IPS DF 6.9 (cell line): ENCODE measurements at regions not wholly inside any gene's neighbourhood (a gene's known extent, or its start where the extent isn't known, plus 50 kb on each side); places are given as distances from the start of the nearest gene placed in this dataset.
"Not testable (repeated sequence)": the region's sequence is repeated elsewhere in the genome, so short reads cannot be mapped to it uniquely, and the experiment has no call there.

Experiments used
- DNase-seq: peaks from one replicate; pipeline ENCODE4 v3.0.0-alpha.2; 2013; ENCODE audit warnings: low read depth, low spot score
- H3K27ac ChIP-seq: one replicate; pipeline ENCODE4 v1.5.1; 2013; ENCODE audit warnings: low read length, control low read depth
- H3K27me3 ChIP-seq: 2 replicates; pipeline ENCODE4 v1.6.1; 2013; ENCODE audit warnings: mild to moderate bottlenecking, low read length; ENCODE audit not compliant: control insufficient read depth, insufficient read depth
- H3K36me3 ChIP-seq: 2 replicates; pipeline ENCODE4 v1.6.1; 2013; ENCODE audit warnings: low read length; ENCODE audit not compliant: control insufficient read depth, insufficient read depth
- H3K4me1 ChIP-seq: 2 replicates; pipeline ENCODE4 v1.6.1; 2013; ENCODE audit warnings: low read length; ENCODE audit not compliant: control insufficient read depth, insufficient read depth
- H3K4me3 ChIP-seq: 2 replicates; pipeline ENCODE4 v1.5.1; 2013; ENCODE audit warnings: mild to moderate bottlenecking, low read length
- H3K9me3 ChIP-seq: 2 replicates; pipeline ENCODE4 v1.6.1; 2013; ENCODE audit warnings: low read length, inconsistent platforms; ENCODE audit not compliant: control insufficient read depth, insufficient read depth
- WGBS: extraction: QIAGEN DNeasy Blood & Tissue Kit; methylation state at CpG from one replicate; pipeline ENCODE4 v1.1.7; 2013; ENCODE audit warnings: mixed read lengths, missing lambda C conversion rate; ENCODE audit not compliant: insufficient read length, insufficient coverage; 5-methylcytosine and 5-hydroxymethylcytosine counted together

GRCh38 chrX:3824008-3824407, 110.6 kb upstream of the PRKX start:
- WGBS, result no CpG with 5 or more reads among the region's 5 CpGs
- not testable (repeated sequence) for H3K4me1 ChIP-seq, H3K27ac ChIP-seq, H3K36me3 ChIP-seq, DNase-seq, H3K9me3 ChIP-seq, H3K4me3 ChIP-seq, H3K27me3 ChIP-seq

- no CpG with 5 or more reads among the region's 4 CpGs for WGBS
- H3K36me3 ChIP-seq, result peaks cover 4% of the 10 kb centered on the region; the same call in 1 of the 2 replicates
These were observed 106.7 kb upstream of the PRKX start for GRCh38 chrX:3820167-3820566.

GRCh38 chrX:3817480-3817879, 104.0 kb upstream of the PRKX start:
- no CpG with 5 or more reads among the region's 5 CpGs for WGBS

More at GRCh38 chrX:3820167-3820566, 106.7 kb upstream of the PRKX start:
- Histone ChIP-seq H3K27me3 (no peaks in the 10 kb centered on the region), H3K4me1 (no peaks in the 10 kb centered on the region), H3K27ac (no peak overlapping the region), H3K9me3 (no peaks in the 10 kb centered on the region), H3K4me3 (no peak overlapping the region)
- no peak for DNase-seq

DNA sequence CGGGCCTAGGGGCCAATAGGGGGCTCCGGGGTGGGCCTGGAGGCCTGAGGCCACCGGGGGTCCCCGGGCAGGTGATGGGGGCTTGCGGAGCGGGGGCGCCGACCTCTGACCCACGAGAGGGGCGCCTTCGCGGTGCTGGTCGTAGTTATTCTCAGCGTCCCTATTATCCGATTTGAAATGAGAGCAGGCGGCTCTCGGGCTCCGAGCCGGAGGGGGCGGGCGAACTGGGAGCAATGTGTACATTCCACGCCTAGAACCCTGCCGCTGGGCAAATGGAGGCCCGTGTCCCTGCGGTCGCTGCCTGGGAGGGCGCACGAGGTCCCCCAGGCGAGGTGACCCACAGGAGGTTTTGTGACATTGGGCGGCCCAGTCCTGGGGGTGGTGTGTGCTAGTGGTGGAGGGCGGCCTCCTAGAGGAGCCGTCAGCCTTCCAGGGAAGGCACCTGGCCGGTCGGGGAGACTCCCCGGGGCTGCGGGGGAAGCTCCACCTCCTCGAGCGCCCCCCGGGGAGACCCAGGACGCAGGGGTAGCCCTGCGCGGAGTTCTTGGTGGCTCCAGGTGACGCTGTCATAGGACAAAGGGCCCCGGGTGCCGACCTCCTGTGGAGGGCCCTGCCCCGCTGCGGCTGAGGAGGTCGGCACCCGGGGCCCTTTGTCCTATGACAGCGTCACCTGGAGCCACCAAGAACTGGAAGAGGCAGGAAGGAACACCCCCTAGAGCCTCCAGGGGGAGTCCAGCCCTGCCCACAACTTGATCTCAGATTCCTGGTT, 102.6 kb upstream of the PRKX start:
- DNase-seq, result no peak
- H3K9me3 ChIP-seq, result no peaks in the 10 kb centered on the region
- WGBS, result no CpG with 5 or more reads among the region's 50 CpGs
- 0 out of 2 replicates have a peak, but pooled peaks cover 2% of the 10 kb centered on the region for H3K36me3 ChIP-seq
- H3K4me1 ChIP-seq, result no peaks in the 10 kb centered on the region
- H3K27me3 ChIP-seq, result no peaks in the 10 kb centered on the region
- H3K27ac ChIP-seq, result no peak overlapping the region
- peak overlapping the region; percentile 41; the same call in 1 of the 2 replicates for H3K4me3 ChIP-seq

More at GRCh38 chrX:3817480-3817879, 104.0 kb upstream of the PRKX start:
- not testable (repeated sequence) for H3K27ac ChIP-seq, H3K4me1 ChIP-seq, DNase-seq, H3K36me3 ChIP-seq, H3K4me3 ChIP-seq, H3K9me3 ChIP-seq, H3K27me3 ChIP-seq

- no peak for DNase-seq
- Histone ChIP-seq H3K9me3 (no peaks in the 10 kb centered on the region), H3K27me3 (no peaks in the 10 kb centered on the region), H3K36me3 (no peaks in the 10 kb centered on the region), H3K27ac (no peak overlapping the region), H3K4me3 (no peak overlapping the region), H3K4me1 (0 out of 2 replicates have a peak, but pooled peaks cover 1% of the 10 kb centered on the region)
- WGBS, result 100% methylated on average over 1 of the region's 16 CpGs
These were observed 98.2 kb upstream of the PRKX start for GRCh38 chrX:3811331-3812311.

GRCh38 chrX:3807906-3808305, 94.5 kb upstream of the PRKX start:
- Histone ChIP-seq H3K9me3 (no peaks in the 10 kb centered on the region), H3K4me1 (0 out of 2 replicates have a peak, but pooled peaks cover 1% of the 10 kb centered on the region), H3K36me3 (no peaks in the 10 kb centered on the region), H3K4me3 (no peak overlapping the region), H3K27me3 (no peaks in the 10 kb centered on the region), H3K27ac (no peak overlapping the region)
- no CpG with 5 or more reads among the region's 4 CpGs for WGBS
- no peak for DNase-seq

DNA sequence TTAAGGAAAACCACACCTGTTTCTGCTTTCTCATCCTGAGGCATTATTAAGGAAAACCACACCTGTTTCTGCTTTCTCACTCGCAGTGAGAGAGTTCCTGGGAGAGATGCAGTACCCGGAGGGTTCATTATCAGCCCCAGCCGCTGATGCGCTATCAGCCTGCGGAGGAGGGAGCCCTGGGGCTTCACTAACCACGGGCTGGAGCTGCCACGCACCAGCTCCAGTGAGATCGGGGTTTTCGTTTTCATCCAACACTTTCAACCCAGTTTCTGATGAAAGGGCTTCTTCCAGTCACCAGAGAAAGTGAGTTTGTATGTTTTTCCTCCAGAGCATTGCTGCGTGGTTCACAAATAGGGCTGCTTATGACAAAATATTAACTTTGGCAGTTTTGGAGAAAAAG, 93.2 kb upstream of the PRKX start:
- H3K27ac ChIP-seq, result no peak overlapping the region
- no peaks in the 10 kb centered on the region for H3K9me3 ChIP-seq
- H3K4me1 ChIP-seq, result 0 out of 2 replicates have a peak, but pooled peaks cover 1% of the 10 kb centered on the region
- H3K36me3 ChIP-seq, result no peaks in the 10 kb centered on the region
- H3K4me3 ChIP-seq, result no peak overlapping the region
- no peak for DNase-seq
- WGBS, result no CpG with 5 or more reads among the region's 10 CpGs
- no peaks in the 10 kb centered on the region for H3K27me3 ChIP-seq

DNA sequence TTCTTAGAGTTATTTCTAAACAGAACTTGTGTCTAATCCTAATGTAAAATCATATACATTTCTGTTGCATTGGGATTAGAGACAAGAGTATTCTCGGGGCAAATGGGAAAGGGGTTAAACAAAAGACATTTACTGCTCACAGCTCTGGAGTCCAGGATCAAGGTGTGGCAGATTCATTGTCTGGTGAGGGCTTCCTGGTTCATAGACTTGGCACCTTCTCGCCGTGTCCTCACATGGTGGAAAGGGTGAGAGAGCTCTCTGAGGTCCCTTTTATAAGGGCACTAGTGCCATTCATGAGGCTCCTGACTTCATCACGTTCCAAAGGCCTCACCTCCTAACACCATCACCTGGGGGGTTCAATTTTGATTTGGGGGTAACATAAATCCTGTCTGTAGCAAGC, 90.3 kb upstream of the PRKX start:
- WGBS, result no CpG with 5 or more reads among the region's 4 CpGs
- Histone ChIP-seq H3K27ac (no peak overlapping the region), H3K4me3 (no peak overlapping the region)

DNA sequence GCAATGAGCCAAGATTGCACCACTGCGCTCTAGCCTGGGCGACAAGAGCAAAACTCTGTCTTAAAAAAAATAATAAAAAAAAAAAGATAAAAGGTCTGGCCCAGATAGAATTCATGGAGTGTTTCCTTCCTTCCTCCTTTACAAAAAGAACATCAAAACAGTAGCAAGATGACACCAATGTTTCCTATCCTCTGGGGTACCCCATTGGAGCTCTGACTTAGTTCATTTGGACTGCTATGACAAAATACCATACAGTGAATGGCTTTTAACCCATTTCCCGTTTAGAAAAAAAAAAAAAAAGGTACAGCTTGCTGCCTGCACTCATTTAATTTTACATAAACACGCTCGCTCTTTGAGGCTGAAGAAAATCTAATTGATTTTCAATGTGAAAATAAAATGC, 89.9 kb upstream of the PRKX start:
- Histone ChIP-seq H3K4me3 (no peak overlapping the region), H3K4me1 (0 out of 2 replicates have a peak, but pooled peaks cover 1% of the 10 kb centered on the region), H3K27me3 (no peaks in the 10 kb centered on the region), H3K27ac (no peak overlapping the region), H3K36me3 (no peaks in the 10 kb centered on the region), H3K9me3 (no peaks in the 10 kb centered on the region)
- WGBS, result no CpG with 5 or more reads among the region's 5 CpGs
- no peak for DNase-seq

More for the DNA sequence above, 90.3 kb upstream of the PRKX start:
- Histone ChIP-seq H3K36me3 (no peaks in the 10 kb centered on the region), H3K27me3 (no peaks in the 10 kb centered on the region), H3K4me1 (0 out of 2 replicates have a peak, but pooled peaks cover 1% of the 10 kb centered on the region), H3K9me3 (no peaks in the 10 kb centered on the region)
- no peak for DNase-seq

GRCh38 chrX:3795411-3795810, 82.0 kb upstream of the PRKX start:
- not testable (repeated sequence) for H3K27ac ChIP-seq, H3K27me3 ChIP-seq, H3K4me3 ChIP-seq, H3K4me1 ChIP-seq, H3K36me3 ChIP-seq, DNase-seq, H3K9me3 ChIP-seq
- no CpG with 5 or more reads among the region's 4 CpGs for WGBS
